ENCODE measurements at regions not wholly inside any gene's neighbourhood (a gene's known extent, or its start where the extent isn't known, plus 50 kb on each side); places are given as distances from the start of the nearest gene placed in this dataset.

- DNase-seq: no peak
These were observed 99.0 kb upstream of the PDE1C start for GRCh38 chr7:32169228-32169627.

DNA sequence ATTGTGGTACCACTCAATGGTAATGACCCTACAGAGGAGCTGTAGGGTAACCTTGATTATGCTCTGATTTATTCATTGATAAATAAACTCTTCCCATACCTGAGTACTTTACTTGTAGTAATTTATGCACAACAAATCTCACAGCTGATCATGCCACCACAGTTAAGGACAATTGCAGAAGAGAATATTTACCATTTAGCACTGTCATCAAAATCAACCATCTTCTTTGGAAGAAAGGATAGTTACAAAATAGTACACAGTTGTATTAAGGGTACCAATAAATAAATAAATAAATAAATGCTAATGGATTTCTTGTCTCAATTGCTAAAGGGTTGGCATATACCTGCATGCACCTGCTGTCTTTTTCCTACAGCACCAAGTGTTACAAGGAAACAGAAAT lies 97.6 kb upstream of the PDE1C start:
- no peak for DNase-seq

GRCh38 chr7:32167256-32167655 lies 97.0 kb upstream of the PDE1C start:
- DNase-seq: no peak

DNA sequence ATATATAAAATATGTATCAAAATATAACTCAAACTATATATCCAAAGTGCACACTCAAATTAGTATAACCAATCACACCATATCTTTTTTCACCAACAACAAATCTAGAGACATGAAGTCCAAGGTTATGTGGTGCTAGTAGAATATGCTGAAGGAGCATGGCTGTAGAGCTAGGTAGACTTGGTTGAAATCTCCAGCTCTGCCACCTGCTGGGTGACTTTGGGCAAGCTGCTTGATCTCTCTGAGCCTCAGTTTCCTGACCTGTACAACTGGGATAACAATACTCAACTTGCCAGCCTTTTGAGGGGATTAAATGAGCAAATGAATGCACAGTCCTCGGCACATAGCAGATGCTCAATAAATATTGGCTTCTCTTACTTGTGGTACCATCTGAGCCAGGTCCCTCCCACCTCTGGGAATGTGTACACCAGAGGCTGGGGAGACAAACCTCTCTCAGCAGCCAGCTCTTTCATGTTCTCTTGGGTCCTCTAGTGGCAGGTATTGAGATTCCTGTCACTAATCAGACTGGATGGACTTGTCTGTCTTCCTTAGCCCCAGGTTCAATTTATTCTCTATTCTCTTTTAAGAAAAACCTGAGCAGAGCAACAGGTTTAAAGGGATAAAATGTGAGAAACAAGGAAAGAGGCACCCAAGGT lies 94.3 kb upstream of the PDE1C start:
- DNase-seq: no peak

DNA sequence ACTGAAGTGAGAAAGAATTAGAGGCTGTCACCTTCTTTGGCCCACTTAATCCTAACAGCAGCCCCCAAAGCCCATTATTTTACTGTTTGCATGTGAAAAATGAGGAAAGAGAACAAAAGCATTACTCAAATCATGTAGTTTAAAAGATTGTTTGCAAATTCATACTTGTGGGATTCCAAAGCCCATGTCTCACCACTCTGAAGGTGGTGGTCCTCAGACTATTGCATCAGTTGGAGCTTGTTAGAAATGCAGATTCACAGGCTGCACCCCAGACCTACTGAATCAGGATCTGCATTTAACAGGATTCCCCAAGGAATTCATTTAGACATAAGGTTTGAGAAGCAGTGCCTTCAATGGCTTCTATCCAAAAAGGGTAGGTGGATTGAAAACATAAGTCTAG lies 93.7 kb upstream of the PDE1C start:
- no peak for DNase-seq

GRCh38 chr7:32163141-32163806 lies 93.1 kb upstream of the PDE1C start:
- DNase-seq: no peak

DNA sequence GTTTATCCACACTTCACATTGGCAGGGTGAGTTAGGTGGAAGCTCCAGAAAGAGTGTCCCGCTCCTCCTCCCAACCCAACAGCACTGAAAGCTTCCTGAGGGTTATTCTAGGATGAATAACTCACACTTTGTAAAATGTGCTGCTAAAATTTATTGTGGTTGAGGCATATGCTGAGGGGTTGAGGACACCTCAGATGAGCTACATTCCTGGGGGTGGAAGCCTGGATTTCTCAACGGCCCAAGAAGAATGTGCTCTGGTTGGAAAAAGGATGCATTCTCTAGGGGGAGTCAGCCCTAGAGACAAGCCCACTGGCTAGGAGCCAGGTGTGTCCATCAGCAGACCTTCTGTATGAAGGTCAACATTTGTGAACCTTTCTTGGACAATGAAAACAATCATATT lies 91.5 kb upstream of the PDE1C start:
- DNase-seq: no peak

- DNase-seq: no peak
These were observed 88.8 kb upstream of the PDE1C start for GRCh38 chr7:32158751-32159745.

DNA sequence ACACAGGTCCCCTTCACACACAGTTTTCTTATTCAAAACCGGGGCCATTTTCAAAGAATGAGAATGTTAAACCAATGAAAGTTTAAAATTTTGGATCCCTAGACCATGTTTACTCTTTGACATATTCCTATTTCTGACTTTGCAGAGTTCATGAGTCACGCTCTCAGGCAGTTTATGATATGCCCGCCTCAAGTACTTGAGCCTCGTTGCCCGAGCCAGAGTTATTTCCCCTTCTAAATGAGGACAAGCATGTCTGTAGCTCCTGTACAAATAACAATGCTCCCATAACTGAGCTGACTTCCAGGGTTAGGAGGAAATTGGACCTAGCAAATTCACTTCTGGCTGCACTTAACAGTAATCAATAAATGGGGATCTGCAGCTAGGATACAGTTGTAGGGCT lies 87.9 kb upstream of the PDE1C start:
- no peak for DNase-seq

- no peak for DNase-seq
These were observed 85.5 kb upstream of the PDE1C start for GRCh38 chr7:32155712-32156111.

DNA sequence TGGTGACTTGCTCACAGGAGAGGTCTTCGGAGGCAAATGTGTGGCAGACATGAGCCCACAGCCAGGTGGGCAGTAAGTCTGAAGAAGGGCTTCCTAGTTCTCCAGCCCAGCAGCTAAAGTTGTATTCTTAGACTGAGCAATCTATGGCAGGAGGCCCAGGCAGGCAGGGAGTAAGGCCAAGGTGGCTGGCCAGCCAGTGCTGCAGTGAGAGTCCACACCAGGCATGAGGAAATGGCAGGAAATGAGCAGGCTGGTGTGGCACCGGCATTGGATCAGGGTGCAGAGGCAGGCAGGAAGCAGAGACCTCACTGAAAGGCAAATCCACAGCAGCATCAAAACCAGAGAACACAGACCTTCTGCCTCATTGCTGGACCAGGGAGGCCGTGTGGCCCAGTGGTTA lies 84.6 kb upstream of the PDE1C start:
- DNase-seq: no peak

- DNase-seq: no peak
These were observed 82.8 kb upstream of the PDE1C start for GRCh38 chr7:32153006-32153405.

DNA sequence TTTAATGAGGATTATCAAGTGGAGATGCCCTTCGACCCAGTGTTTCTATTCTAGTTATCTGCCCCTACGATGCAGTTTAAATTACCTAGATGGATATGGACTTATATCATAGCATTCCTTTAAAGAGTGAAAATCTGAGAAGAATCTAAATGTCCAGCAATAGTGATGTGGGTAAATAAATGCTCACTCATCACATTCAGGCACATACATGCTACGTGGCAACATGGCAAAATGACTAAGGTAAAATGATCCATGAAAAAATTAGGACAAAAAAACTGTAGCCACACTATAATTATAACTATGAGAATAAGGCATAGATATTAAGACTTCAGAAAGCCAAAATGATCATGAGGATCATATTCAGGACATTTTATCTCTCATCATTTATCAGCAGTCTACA lies 82.4 kb upstream of the PDE1C start:
- no peak for DNase-seq

DNA sequence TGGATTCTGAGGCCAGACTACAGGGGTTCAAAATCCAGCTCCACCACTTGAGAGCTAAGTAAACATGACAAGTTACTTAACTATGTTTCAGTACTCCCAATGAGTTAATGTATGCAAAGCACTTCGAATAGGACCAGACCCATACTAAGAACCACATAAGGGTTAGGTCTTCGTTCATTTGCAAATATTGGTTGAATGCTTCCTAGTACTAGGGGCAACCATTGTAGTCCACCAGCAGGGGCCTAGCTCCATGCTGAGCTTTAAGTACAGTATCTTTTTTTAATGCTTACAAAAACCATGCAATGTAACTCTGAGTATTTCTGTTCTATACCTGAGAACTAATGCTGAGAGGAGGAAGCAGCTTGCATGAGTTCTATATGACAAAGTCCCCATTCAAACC lies 80.4 kb upstream of the PDE1C start:
- DNase-seq: peak; percentile 5

- no peak for DNase-seq
These were observed 79.8 kb upstream of the PDE1C start for GRCh38 chr7:32150039-32150438.

DNA sequence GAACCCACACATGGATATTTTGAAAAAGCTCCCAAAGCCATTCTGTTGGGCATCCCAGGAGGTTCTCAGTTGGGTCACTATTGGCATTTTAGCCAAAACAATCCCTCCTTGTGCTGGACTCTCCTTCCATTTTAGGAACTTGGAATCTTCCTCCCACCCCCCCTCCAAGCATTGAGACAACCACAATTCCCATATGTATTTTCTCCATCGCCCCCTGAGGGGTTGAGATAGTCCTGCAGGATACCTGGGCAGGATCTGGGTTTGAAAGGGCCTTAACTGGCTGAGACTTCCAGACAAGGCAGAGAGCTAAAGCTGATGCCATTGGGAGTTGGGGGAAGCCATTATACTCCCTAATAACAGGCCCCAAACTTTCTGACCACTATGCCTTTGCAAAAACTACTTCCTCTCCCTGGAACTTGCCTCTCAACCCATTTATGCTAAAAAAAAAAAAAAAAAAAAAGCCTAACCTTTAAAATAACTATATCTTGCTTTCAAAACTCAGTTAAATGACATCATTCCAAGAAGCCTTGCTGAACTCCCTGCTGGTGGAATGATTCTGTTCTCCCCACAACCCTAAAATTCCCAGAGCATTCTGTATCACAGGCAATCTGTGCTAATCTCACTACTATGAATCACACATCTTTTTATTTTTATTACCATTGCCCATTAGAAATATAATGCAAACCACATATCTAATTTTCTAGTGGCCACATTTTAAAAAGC lies 77.5 kb upstream of the PDE1C start:
- DNase-seq: no peak

GRCh38 chr7:32145911-32146310 lies 75.7 kb upstream of the PDE1C start:
- DNase-seq: no peak

GRCh38 chr7:32144676-32145075 lies 74.5 kb upstream of the PDE1C start:
- no peak for DNase-seq

DNA sequence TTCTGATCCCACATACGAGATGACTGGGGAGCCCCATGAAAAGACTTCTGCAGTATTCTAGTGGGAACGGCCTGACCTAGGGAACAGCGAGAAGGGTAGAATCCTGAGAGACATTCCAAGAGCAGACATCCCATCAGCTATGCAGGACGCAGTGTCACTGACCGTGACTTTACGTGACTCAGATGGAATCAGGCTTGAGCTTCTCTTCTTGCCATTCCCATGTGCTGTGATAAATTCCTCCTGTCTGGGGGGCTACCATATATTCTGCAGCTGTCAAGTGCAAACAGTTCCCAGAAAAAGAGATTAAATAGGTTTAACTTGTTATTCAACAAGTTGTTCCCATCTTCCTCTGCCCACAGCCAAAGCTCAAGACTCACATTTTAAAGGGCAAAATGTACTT lies 73.1 kb upstream of the PDE1C start:
- no peak for DNase-seq

GRCh38 chr7:32142649-32143048 lies 72.4 kb upstream of the PDE1C start:
- no peak for DNase-seq

DNA sequence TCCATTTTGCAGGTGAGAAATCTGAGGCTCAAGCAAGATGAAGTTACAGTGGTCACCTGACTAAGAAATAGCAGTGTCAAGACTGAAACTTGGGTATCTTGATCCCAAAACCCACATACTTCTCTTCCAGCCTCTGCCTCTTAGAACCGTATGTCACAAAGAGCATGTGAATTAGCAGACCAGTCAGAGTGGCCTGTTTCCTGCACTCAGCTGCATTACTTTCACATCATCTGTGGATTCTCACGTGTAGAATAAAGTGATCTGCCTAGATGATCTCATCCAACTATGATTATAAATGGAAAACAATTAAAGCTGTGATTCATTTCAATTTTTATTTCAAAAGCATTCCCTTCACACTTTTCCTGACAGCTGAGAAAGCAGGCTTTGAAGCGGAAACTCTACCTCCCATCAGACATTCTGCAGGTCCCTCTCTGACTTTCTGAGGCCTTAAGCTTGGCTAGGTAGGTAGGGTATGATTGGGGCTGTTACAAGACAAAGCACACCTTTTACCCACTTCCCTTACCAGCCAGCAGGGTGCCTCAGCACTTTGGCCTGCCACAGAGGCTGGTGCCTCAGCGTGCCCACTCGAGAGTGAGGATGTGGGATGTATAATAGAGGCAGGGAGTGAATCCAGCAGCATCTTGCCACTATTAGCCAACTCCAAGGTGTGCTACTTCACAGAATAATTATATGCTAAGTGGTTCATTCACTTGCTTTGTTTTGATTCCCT lies 70.2 kb upstream of the PDE1C start:
- no peak for DNase-seq

- no peak for DNase-seq
These were observed 66.9 kb upstream of the PDE1C start for GRCh38 chr7:32137059-32137458.
